H1 (cell line): ENCODE measurements at regions not wholly inside any gene's neighbourhood (a gene's known extent, or its start where the extent isn't known, plus 50 kb on each side); places are given as distances from the start of the nearest gene placed in this dataset.

Source experiments
- CTCF ChIA-PET: fragments of 300-600 bp; sonication (Branson Sonifier 250); formaldehyde crosslinking; loops from one replicate; lab custom pipeline; 2021; ENCODE audit not compliant: partially characterized antibody; lab: Charles Lee
- POLR2A ChIA-PET: fragments of 300-600 bp; sonication (Branson Sonifier 250); formaldehyde crosslinking; loops from one replicate; lab custom pipeline; 2021; ENCODE audit warnings: inconsistent platforms; ENCODE audit not compliant: partially characterized antibody; lab: Charles Lee
- DNase-seq, 2 experiments: peaks; one replicate each; pipeline versions ENCODE4 v3.0.0 to v3.0.0-alpha.2; 2010 to 2022; ENCODE audit warnings: low spot score in 2 of 2, low read depth in 1 of 2, mixed read lengths in 1 of 2
- FAIRE-seq: peaks from 2 replicates; lab custom pipeline; 2011; peaks lifted over from hg19 to GRCh38; lab: Jason Lieb, UNC
- H2AFZ ChIP-seq: 2 replicates; pipeline ENCODE4 v1.8.1; 2012; ENCODE audit warnings: low read length, inconsistent platforms
- H2AK5ac ChIP-seq: 2 replicates; pipeline ENCODE4 v1.6.1; 2013; ENCODE audit warnings: low read depth, low read length
- H2BK120ac ChIP-seq: replicated peaks from 2 replicates; pipeline ENCODE3; 2013; ENCODE audit warnings: low read depth, low read length, inconsistent platforms
- H2BK12ac ChIP-seq: 2 replicates; pipeline ENCODE4 v1.6.1; 2013; ENCODE audit warnings: low read depth, low read length
- H2BK15ac ChIP-seq: 2 replicates; pipeline ENCODE4 v1.6.1; 2013; ENCODE audit warnings: low read length
- H2BK20ac ChIP-seq: 2 replicates; pipeline ENCODE4 v1.6.1; 2013; ENCODE audit warnings: low read length
- H2BK5ac ChIP-seq: 2 replicates; pipeline ENCODE4 v1.6.1; 2013; ENCODE audit warnings: low read depth, low read length
- H3K14ac ChIP-seq: 2 replicates; pipeline ENCODE4 v1.6.1; 2013; ENCODE audit warnings: inconsistent platforms; ENCODE audit not compliant: insufficient read length
- H3K18ac ChIP-seq: 2 replicates; pipeline ENCODE4 v1.6.1; 2013; ENCODE audit warnings: low read length; ENCODE audit errors: extremely low read depth
- H3K23ac ChIP-seq: 2 replicates; pipeline ENCODE4 v1.6.1; 2013; ENCODE audit warnings: inconsistent platforms; ENCODE audit not compliant: insufficient read length
- H3K23me2 ChIP-seq: 2 replicates; pipeline ENCODE4 v1.6.1; 2013; ENCODE audit warnings: low read depth, low read length
- H3K27ac ChIP-seq: 2 replicates; pipeline ENCODE4 v1.6.1; 2011; ENCODE audit warnings: low read depth, low read length, inconsistent platforms
- H3K27me3 ChIP-seq, 4 experiments: replicated peaks in 1 of 4; 1 replicate in 1 of 4; 2 replicates in 3 of 4; pipeline versions ENCODE4 v1.6.1 to v1.8.1; 2011 to 2013; ENCODE audit warnings: low read length in 3 of 4, mild to moderate bottlenecking in 3 of 4, inconsistent platforms in 2 of 4, mixed read lengths in 2 of 4, moderate library complexity in 1 of 4; ENCODE audit not compliant: control insufficient read depth in 3 of 4, insufficient read depth in 3 of 4; ENCODE audit errors: extremely low read depth in 1 of 4
- H3K36me3 ChIP-seq, 4 experiments: 2 replicates each; pipeline versions ENCODE4 v1.6.1 to v1.8.1; 2011 to 2013; ENCODE audit warnings: mild to moderate bottlenecking in 4 of 4, low read length in 3 of 4, moderate library complexity in 2 of 4, control low read depth in 1 of 4, inconsistent platforms in 1 of 4; ENCODE audit not compliant: insufficient read depth in 4 of 4, control insufficient read depth in 2 of 4
- H3K4ac ChIP-seq: replicated peaks from 2 replicates; pipeline ENCODE3; 2013; ENCODE audit warnings: low read length, low read depth, mixed read lengths, inconsistent platforms; ENCODE audit not compliant: insufficient read length
- H3K4me1 ChIP-seq, 4 experiments: replicated peaks in 1 of 4; 1 replicate in 1 of 4; 2 replicates in 3 of 4; pipeline versions ENCODE4 v1.6.1 to v1.8.1; 2011 to 2013; ENCODE audit warnings: low read length in 3 of 4, inconsistent platforms in 2 of 4, mixed read lengths in 1 of 4; ENCODE audit not compliant: insufficient read depth in 4 of 4, control insufficient read depth in 3 of 4
- H3K4me2 ChIP-seq, 2 experiments: 2 replicates each; pipeline versions ENCODE4 v1.6.1 to v1.8.1; 2011 to 2013; ENCODE audit warnings: low read depth in 2 of 2, low read length in 2 of 2, control low read depth in 1 of 2, inconsistent platforms in 1 of 2, mild to moderate bottlenecking in 1 of 2; ENCODE audit not compliant: insufficient read depth in 1 of 2
- H3K4me3 ChIP-seq, 4 experiments: fragments of 200-600, 300-600 bp in 1 of 4; sonication (generic), shearing (Covaris generic), sonication (Bioruptor Twin) in 1 of 4; 2 replicates each; pipeline versions ENCODE4 v1.5.1 to v1.8.1; 2011 to 2016; ENCODE audit warnings: low read length in 4 of 4, low read depth in 3 of 4, control low read depth in 2 of 4, inconsistent platforms in 2 of 4, mild to moderate bottlenecking in 2 of 4, mixed read lengths in 1 of 4, moderate library complexity in 1 of 4; ENCODE audit not compliant: insufficient read depth in 2 of 4; ENCODE audit errors: extremely low read depth in 1 of 4
- H3K56ac ChIP-seq: replicated peaks from 2 replicates; pipeline ENCODE3; 2013; ENCODE audit warnings: low read depth, mild to moderate bottlenecking, mixed read lengths, low read length, inconsistent platforms; ENCODE audit not compliant: insufficient read length
- H3K79me1 ChIP-seq: 2 replicates; pipeline ENCODE4 v1.6.1; 2013; ENCODE audit warnings: low read depth, low read length, control low read depth
- H3K79me2 ChIP-seq, 2 experiments: 2 replicates each; pipeline versions ENCODE4 v1.6.1 to v1.8.1; 2012 to 2013; ENCODE audit warnings: low read length in 2 of 2, mild to moderate bottlenecking in 2 of 2, inconsistent platforms in 1 of 2; ENCODE audit not compliant: insufficient read depth in 2 of 2, control insufficient read depth in 1 of 2
- H3K9ac ChIP-seq, 4 experiments: replicated peaks in 1 of 4; 1 replicate in 1 of 4; 2 replicates in 3 of 4; pipeline versions ENCODE4 v1.6.1 to v1.8.1; 2011 to 2013; ENCODE audit warnings: low read depth in 3 of 4, low read length in 3 of 4, control low read depth in 2 of 4, mild to moderate bottlenecking in 2 of 4, moderate library complexity in 2 of 4, inconsistent platforms in 1 of 4; ENCODE audit errors: extremely low read depth in 1 of 4
- H3K9me3 ChIP-seq, 2 experiments: 2 replicates each; pipeline versions ENCODE4 v1.6.1 to v1.8.1; 2012 to 2013; ENCODE audit warnings: mild to moderate bottlenecking in 2 of 2, moderate library complexity in 2 of 2, control low read depth in 1 of 2, inconsistent platforms in 1 of 2, low read depth in 1 of 2, low read length in 1 of 2, mixed read lengths in 1 of 2; ENCODE audit not compliant: insufficient read depth in 2 of 2
- H4K20me1 ChIP-seq, 2 experiments: replicated peaks in 1 of 2; 2 replicates each; pipeline versions ENCODE3 to v1.8.1; 2011 to 2013; ENCODE audit warnings: inconsistent platforms in 2 of 2, low read length in 2 of 2, mild to moderate bottlenecking in 1 of 2; ENCODE audit not compliant: insufficient read depth in 2 of 2, control insufficient read depth in 1 of 2
- H4K5ac ChIP-seq: 2 replicates; pipeline ENCODE4 v1.6.1; 2013; ENCODE audit warnings: low read length, low read depth, mixed read lengths, inconsistent platforms; ENCODE audit not compliant: insufficient read length
- H4K8ac ChIP-seq: 2 replicates; pipeline ENCODE4 v1.8.0; 2013; ENCODE audit warnings: mild to moderate bottlenecking, moderate library complexity, low read length, inconsistent platforms; ENCODE audit not compliant: insufficient read depth; ENCODE audit errors: extremely low read depth
- H4K91ac ChIP-seq: replicated peaks from 2 replicates; pipeline ENCODE3; 2013; ENCODE audit warnings: low read length, mixed read lengths, inconsistent platforms; ENCODE audit not compliant: insufficient read length
- ASH2L ChIP-seq: fragments of 200-600, 300-600 bp; sonication (generic); IDR thresholded peaks from one replicate; pipeline ENCODE4 v1.7.1; 2017; ENCODE audit warnings: low read length
- BRCA1 ChIP-seq: IDR thresholded peaks from 2 replicates; pipeline ENCODE4 v1.6.1; 2012; ENCODE audit warnings: low read depth, low read length, improper control_type of control experiment
- CBX8 ChIP-seq: fragments of 300-800, 300-1000 bp; sonication (generic); IDR thresholded peaks from 2 replicates; pipeline ENCODE4 v1.7.1; 2016; ENCODE audit warnings: low read depth, low read length, borderline replicate concordance
- E2F6 ChIP-seq: IDR thresholded peaks from 2 replicates; pipeline ENCODE4 v1.6.1; 2012; ENCODE audit warnings: inconsistent platforms
- GABPA ChIP-seq: IDR thresholded peaks from 2 replicates; pipeline ENCODE4 v1.6.1; 2011; ENCODE audit warnings: mild to moderate bottlenecking, low read length, moderate library complexity, borderline replicate concordance; ENCODE audit not compliant: insufficient read depth
- MAX ChIP-seq: IDR thresholded peaks from 2 replicates; pipeline ENCODE4 v1.6.1; 2012; ENCODE audit warnings: inconsistent platforms
- PHF8 ChIP-seq: fragments of 200-600 bp; sonication (generic); conservative IDR thresholded peaks from 2 replicates; pipeline ENCODE4 v1.7.1; 2012; ENCODE audit warnings: low read depth, mild to moderate bottlenecking, inconsistent platforms, low read length, moderate library complexity
- SIN3A ChIP-seq, 2 experiments: IDR thresholded peaks in 1 of 2; conservative IDR thresholded peaks in 1 of 2; 2 replicates each; pipeline ENCODE4 v1.6.1; 2011 to 2012; ENCODE audit warnings: low read length in 2 of 2, improper control_type of control experiment in 1 of 2, low read depth in 1 of 2, mild to moderate bottlenecking in 1 of 2
- TAF1 ChIP-seq: IDR thresholded peaks from 2 replicates; pipeline ENCODE4 v1.6.1; 2011; ENCODE audit warnings: mild to moderate bottlenecking, low read depth, low read length
- WGBS, 2 experiments: shearing (Covaris generic) in 1 of 2; methylation state at CpG; one replicate each; pipeline versions ENCODE4 v1.1.6 to v1.1.7; 2013 to 2015; ENCODE audit warnings: low lambda C conversion rate in 2 of 2, mixed read lengths in 2 of 2, inconsistent platforms in 1 of 2, low coverage in 1 of 2, missing lambda C conversion rate in 1 of 2; ENCODE audit not compliant: insufficient replicate concordance in 2 of 2, insufficient coverage in 1 of 2, insufficient read length in 1 of 2; ENCODE audit errors: extremely low coverage in 1 of 2, missing lambda C conversion rate in 1 of 2; 5-methylcytosine and 5-hydroxymethylcytosine counted together

- Histone ChIP-seq H4K20me1 (no peaks in the 10 kb centered on the region), H3K9me3 (no peaks in the 10 kb centered on the region), H3K4me3 (no peak overlapping the region), H3K4ac (no peak overlapping the region), H2AFZ (peak overlapping the region; percentile 63; the same call in 1 of the 2 replicates), H4K91ac (no peak overlapping the region), H2AK5ac (no peak overlapping the region), H3K27me3 (no peaks in the 10 kb centered on the region), H3K23me2 (no peaks in the 10 kb centered on the region), H3K23ac (no peak overlapping the region), H3K36me3 (no peaks in the 10 kb centered on the region), H2BK12ac (no peak overlapping the region), H3K79me1 (no peaks in the 10 kb centered on the region), H3K4me1 (peaks cover 3 to 13% (median 7%) of the 10 kb centered on the region in 4 experiments; a peak in 4 of 7 replicates), H2BK5ac (no peak overlapping the region; the same call in 1 of the 2 replicates), H4K5ac (no peak overlapping the region), H3K14ac (no peak overlapping the region), H4K8ac (no peak overlapping the region), H3K18ac (no peak overlapping the region), H3K27ac (no peak overlapping the region), H3K9ac (no peak overlapping the region; a peak in 1 of 7 replicates), H2BK15ac (no peak overlapping the region), H3K4me2 (no peak overlapping the region), H2BK20ac (no peak overlapping the region), H3K56ac (no peak overlapping the region), H3K79me2 (no peaks in the 10 kb centered on the region), H2BK120ac (no peak overlapping the region)
- 90% methylated on average over 6 of the region's 6 CpGs; no CpG with 5 or more reads in 1 of the 2 experiments for WGBS, 2 experiments
- ChIA-PET CTCF (interaction anchor here (0.7 to 2.9 kb wide), 6 partner anchors 11 to 244 kb away, joined by 3 to 7 read pairs (median 4); no protein-coding TSS in a partner anchor), POLR2A (no interaction called here)
- no peak for DNase-seq
- FAIRE-seq, result no peak
- TF ChIP-seq E2F6, result no peak
- TF ChIP-seq MAX, result no peak
- TF ChIP-seq GABPA, result no peak
- no peak for TF ChIP-seq CBX8
- TF ChIP-seq ASH2L, result no peak
- TF ChIP-seq TAF1, result no peak
- TF ChIP-seq SIN3A (conservative IDR thresholded peaks at IDR 0.05 in 1 of 2, IDR thresholded peaks at IDR 0.05 in 1 of 2; ENCODE audit: low read depth in 1 of 2, low read length in 2 of 2), result no peak
- TF ChIP-seq PHF8, result no peak
- TF ChIP-seq BRCA1, result no peak
Observed at GRCh38 chr14:65231286-65231980, 129.1 kb upstream of the MAX start.
